MG63 (cell line): ENCODE measurements at regions not wholly inside any gene's neighbourhood (a gene's known extent, or its start where the extent isn't known, plus 50 kb on each side); places are given as distances from the start of the nearest gene placed in this dataset.

ENCODE experiments used
- DNase-seq: peaks from one replicate; pipeline ENCODE4 v3.0.0-alpha.2; 2020
- H3K27me3 ChIP-seq: fragments of 250-450 bp; sonication (Bioruptor Pico); 2 replicates; pipeline ENCODE4 v1.5.1; 2020; ENCODE audit warnings: mild to moderate bottlenecking, moderate library complexity
- H3K36me3 ChIP-seq: fragments of 250-450 bp; sonication (Bioruptor Pico); 2 replicates; pipeline ENCODE4 v1.5.1; 2020; ENCODE audit warnings: mild to moderate bottlenecking, moderate library complexity
- H3K4me3 ChIP-seq: fragments of 250-450 bp; sonication (Bioruptor Pico); 2 replicates; pipeline ENCODE4 v1.5.1; 2020; ENCODE audit warnings: mild to moderate bottlenecking, moderate library complexity
- H3K9me3 ChIP-seq: fragments of 250-450 bp; sonication (Bioruptor Pico); 2 replicates; pipeline ENCODE4 v1.5.1; 2020; ENCODE audit warnings: mild to moderate bottlenecking, moderate library complexity

DNA sequence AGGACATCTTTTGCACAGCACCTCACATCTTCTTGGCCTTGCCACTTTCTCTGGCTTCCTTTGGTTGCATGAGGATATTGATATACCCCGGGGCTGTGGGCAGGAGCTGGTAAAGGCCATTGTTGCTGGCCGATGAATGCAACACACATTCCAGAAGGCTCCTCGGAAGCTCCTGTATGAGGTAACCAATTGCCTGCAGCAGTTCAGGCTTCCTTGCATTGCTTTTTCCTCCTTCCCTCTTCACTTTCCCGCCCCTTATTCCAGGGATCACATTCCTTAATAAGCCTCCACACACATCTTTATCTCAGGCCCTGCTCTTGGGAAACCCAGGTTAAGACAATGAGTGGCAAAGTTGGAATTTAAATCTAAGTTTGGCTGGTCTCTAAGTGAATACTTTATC is 505.4 kb upstream of the CLINT1 start:
- Histone ChIP-seq H3K36me3 (no peaks in the 10 kb centered on the region), H3K27me3 (no peaks in the 10 kb centered on the region), H3K9me3 (no peaks in the 10 kb centered on the region), H3K4me3 (no peak overlapping the region)
- no peak for DNase-seq

DNA sequence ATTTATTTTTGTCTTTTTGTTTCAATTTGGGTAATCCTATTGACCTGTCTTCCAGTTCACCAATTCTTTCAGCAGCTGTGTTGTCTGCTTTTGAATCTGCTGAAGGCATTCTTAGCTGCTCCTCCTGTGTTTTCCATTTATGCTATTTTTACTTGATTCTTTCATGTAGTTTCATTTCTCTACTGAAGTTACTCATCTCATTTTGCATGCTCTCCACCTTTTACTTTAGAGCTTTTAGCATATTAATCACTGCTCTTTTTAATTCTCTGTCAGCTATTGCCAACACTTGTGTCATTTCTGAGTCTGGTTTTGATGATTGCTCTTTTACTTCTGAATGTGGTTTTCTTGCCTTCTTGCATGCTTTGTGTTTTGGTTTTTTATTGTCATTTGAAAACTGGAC is 496.0 kb upstream of the CLINT1 start:
- no peak for DNase-seq
- Histone ChIP-seq H3K27me3 (no peaks in the 10 kb centered on the region), H3K36me3 (no peaks in the 10 kb centered on the region), H3K4me3 (no peak overlapping the region), H3K9me3 (no peaks in the 10 kb centered on the region; the same call in 1 of the 2 replicates)

DNA sequence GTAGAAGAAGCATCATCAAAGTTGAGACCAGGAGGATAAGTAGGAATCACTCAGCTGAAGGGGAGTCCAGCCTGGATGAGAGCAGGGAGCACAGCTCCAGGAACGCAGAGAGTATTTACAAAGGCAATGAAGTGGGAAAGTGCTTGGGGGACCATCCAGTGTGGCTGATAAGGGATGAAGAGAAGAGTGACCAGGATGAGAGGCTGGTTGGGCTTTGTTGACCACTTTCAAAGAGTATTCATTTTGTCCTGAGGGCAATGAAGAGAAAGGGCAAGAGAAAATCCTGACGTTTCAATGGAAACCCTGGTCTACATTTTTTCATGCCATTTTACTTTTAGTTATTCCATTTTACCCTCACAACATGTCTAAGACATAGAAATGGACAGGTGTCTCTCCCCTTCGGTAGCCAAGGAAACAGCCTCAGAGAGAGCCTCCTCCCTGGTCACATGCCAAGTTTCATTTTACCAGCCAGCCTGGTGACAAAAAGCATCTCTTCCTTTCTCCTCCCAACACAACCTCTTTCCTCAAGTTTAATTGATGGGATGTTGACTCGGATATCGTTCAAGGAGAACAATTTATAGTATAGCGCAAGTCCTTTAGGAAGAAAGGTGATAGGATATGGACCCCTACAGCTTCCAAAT is 492.7 kb upstream of the CLINT1 start:
- Histone ChIP-seq H3K9me3 (no peaks in the 10 kb centered on the region; the same call in 1 of the 2 replicates), H3K4me3 (no peak overlapping the region), H3K36me3 (no peaks in the 10 kb centered on the region), H3K27me3 (no peaks in the 10 kb centered on the region)
- no peak for DNase-seq

DNA sequence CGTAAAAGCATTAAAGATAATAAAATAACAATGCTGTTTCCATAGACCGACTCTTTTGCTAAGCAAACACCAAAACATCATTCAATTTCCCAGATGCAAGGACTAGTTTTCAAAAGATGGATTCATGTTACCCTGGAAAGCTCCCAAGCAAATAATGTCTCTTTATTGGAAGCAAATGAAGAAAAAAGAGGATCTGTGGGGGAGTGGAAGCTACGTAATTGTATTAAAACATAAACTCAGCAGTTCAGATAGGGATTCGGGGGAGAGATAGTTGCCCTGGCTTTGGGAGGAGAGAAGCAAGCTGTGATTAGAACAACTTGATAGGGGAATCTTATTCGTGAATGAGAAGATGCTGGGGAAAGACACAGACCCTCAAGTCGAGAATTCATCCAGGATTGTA is 491.0 kb upstream of the CLINT1 start:
- peaks cover 4% of the 10 kb centered on the region; the same call in 1 of the 2 replicates for H3K9me3 ChIP-seq
- DNase-seq: no peak
- H3K36me3 ChIP-seq: no peaks in the 10 kb centered on the region
- no peak overlapping the region for H3K4me3 ChIP-seq
- no peaks in the 10 kb centered on the region for H3K27me3 ChIP-seq

DNA sequence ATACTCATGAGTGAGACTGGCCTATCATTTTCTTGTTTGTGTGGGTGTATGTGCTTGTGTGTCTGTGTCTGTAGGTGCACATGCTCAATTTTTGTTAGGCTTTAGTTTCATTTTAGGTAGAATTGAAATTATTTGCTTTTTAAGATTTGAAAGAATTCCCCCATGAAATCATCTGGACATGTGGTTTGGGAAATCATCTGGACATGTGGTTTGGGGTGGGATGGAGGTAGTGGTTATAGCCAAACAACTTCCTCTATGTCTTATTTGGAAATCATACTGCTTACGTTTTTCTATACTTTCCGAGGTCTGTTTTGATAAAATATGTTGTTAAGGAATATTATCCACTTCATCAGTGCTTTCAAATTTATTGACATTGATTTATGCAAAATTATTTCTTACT is 485.4 kb upstream of the CLINT1 start:
- no peaks in the 10 kb centered on the region for H3K36me3 ChIP-seq
- DNase-seq: no peak
- H3K4me3 ChIP-seq: no peak overlapping the region
- H3K9me3 ChIP-seq: peaks cover 4% of the 10 kb centered on the region; the same call in 1 of the 2 replicates
- H3K27me3 ChIP-seq: no peaks in the 10 kb centered on the region

DNA sequence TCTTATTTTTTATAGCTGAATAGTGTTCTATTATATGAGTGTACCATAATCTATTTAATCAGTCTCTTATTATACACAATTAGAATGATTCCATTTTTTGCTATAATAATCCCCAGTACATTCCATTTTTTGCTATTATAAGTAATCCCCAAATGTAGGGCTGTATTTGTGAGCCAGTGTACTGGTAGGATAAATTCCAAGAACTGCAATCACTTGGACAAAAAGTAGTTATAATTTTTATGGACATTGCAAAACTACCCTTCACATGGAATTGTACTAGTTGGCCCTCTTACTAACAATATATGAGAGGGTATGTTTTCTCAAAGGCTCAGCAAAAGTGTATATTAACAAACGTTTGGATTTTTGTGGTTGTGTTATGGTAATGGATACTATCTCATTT is 481.7 kb upstream of the CLINT1 start:
- no peaks in the 10 kb centered on the region for H3K27me3 ChIP-seq
- H3K36me3 ChIP-seq: no peaks in the 10 kb centered on the region
- DNase-seq: no peak
- peaks cover 4% of the 10 kb centered on the region for H3K9me3 ChIP-seq
- H3K4me3 ChIP-seq: no peak overlapping the region

DNA sequence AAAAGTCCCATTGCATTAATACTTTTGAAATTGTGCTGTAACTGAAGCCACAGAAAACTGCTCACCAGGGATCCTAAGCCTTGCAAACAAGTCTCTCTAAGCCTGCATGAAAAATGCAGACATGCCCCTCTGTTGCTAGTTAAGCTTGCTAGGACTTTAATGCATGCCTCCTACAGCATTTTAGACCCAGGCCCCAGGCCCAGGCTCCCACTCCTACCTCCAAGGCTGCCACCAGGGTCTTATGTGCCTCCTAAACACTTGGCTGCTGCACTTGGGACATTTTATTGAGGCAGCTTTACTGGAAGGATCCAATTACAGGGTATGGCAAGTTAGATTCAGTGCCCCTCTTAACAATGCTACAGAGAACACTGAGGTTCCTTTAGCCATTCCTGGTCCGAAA is 467.3 kb upstream of the CLINT1 start:
- no peak overlapping the region for H3K4me3 ChIP-seq
- no peaks in the 10 kb centered on the region; the same call in 1 of the 2 replicates for H3K27me3 ChIP-seq
- DNase-seq: no peak
- H3K9me3 ChIP-seq: peaks cover 10% of the 10 kb centered on the region; the same call in 1 of the 2 replicates
- H3K36me3 ChIP-seq: no peaks in the 10 kb centered on the region

DNA sequence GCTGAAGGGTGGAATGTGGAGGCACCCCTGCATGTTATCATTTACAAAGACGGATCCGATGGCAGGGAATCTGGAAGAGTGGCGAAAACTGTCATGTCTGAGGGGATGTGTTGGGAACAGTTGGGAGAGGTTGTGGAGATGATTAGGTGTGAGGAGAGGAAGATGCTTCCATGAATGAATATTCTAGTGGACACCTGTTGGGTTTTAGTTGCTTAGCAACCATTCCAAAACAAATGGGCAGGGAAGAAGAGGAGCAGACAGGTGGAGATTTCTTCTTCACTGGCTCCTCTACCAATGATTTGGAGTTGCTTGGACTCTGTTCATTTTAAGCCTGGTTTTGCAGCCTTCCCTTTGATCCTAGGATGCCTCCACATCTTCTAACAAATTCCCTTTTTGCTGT is 465.3 kb upstream of the CLINT1 start:
- H3K9me3 ChIP-seq: peaks cover under 1% of the 10 kb centered on the region; the same call in 1 of the 2 replicates
- no peaks in the 10 kb centered on the region for H3K36me3 ChIP-seq
- no peak overlapping the region for H3K4me3 ChIP-seq
- no peaks in the 10 kb centered on the region; the same call in 1 of the 2 replicates for H3K27me3 ChIP-seq
- DNase-seq: no peak

DNA sequence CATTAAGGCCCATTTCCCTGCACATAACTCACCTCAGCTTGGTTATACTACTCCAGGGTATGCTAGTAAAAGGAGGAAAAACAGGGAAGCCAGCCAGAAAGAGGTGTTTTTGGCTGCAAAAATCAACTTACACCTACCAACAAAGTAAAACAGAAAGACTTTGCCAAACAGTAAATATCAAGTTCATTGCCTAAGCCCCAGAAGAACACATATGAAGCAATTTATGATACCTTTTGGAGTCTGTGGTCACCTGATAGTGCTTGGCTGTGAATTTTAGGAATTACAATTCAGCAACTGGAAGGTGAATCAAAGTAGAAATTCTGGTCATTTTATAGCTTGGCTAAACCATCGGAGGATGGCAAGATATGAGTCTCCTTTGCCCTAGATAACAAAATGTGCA is 463.7 kb upstream of the CLINT1 start:
- no peak overlapping the region for H3K4me3 ChIP-seq
- H3K9me3 ChIP-seq: no peaks in the 10 kb centered on the region

DNA sequence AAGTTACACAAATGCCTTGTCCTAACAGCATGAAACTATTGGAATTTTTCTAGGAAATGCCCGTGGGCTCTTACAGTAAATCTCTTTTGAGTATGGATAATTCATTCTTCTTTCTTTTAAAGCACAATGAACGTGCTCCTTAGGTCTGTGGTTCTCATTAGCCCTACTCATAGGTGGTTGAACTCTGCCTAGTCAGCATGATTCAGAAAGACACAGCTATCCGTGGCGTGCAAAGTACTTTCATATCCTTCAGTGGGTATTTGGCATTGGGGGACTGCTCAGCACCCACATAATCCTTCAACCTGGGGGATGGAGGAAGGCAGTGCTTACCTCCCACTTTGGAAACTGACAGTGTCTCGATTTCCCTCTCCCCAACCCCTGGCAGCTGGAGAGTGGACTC is 462.0 kb upstream of the CLINT1 start:
- no peaks in the 10 kb centered on the region for H3K36me3 ChIP-seq
- no peak overlapping the region for H3K4me3 ChIP-seq
- H3K9me3 ChIP-seq: no peaks in the 10 kb centered on the region
- DNase-seq: no peak
- no peaks in the 10 kb centered on the region for H3K27me3 ChIP-seq

More for the DNA sequence above, 463.7 kb upstream of the CLINT1 start:
- DNase-seq: no peak
- no peaks in the 10 kb centered on the region; the same call in 1 of the 2 replicates for H3K27me3 ChIP-seq
- H3K36me3 ChIP-seq: no peaks in the 10 kb centered on the region

DNA sequence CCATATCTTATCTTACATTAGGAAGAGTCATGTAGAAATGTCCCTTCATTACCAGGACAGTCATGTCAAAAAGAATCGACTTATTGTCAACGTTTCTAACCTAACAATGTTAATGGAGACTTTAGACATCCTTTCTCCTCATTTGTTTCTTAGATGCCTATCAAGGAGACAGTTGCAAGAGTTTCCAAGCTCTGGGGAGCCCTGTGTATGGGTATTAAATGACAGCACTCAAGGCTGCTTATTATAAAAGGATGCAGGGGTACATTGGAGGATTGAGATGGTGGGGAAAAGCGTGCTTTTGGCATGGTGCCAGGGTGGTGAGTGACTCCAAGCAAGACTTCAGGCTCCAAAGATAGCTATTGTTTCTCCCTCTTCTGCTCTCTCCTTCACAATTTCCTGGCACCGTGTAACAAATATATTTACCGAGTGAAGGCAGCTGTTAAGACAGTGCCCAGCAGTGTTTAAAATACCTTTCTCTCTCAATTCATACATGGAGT is 461.3 kb upstream of the CLINT1 start:
- H3K27me3 ChIP-seq: no peaks in the 10 kb centered on the region
- no peak overlapping the region for H3K4me3 ChIP-seq
- DNase-seq: no peak
- H3K36me3 ChIP-seq: no peaks in the 10 kb centered on the region
- no peaks in the 10 kb centered on the region for H3K9me3 ChIP-seq

DNA sequence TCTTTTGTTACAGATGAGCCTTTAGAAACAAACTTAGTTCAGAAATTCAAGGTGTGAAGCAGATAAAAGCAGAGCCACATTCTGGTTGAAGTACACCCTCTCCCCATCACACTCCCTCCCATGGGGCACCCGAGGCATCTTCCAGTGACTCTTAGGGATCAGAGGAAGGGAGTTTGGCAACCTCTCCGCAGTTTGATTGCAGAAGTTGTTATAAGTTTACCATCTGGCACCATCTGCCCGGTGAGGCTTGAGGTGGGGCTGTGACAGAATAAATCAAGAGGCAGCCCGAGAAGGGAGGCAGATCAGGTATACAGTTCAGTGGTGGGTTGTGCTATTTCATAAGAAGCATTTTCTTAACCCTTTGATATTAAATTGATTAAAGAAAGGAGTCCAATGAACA is 458.6 kb upstream of the CLINT1 start:
- DNase-seq: no peak
- Histone ChIP-seq H3K4me3 (no peak overlapping the region), H3K9me3 (no peaks in the 10 kb centered on the region), H3K27me3 (no peaks in the 10 kb centered on the region), H3K36me3 (no peaks in the 10 kb centered on the region)

DNA sequence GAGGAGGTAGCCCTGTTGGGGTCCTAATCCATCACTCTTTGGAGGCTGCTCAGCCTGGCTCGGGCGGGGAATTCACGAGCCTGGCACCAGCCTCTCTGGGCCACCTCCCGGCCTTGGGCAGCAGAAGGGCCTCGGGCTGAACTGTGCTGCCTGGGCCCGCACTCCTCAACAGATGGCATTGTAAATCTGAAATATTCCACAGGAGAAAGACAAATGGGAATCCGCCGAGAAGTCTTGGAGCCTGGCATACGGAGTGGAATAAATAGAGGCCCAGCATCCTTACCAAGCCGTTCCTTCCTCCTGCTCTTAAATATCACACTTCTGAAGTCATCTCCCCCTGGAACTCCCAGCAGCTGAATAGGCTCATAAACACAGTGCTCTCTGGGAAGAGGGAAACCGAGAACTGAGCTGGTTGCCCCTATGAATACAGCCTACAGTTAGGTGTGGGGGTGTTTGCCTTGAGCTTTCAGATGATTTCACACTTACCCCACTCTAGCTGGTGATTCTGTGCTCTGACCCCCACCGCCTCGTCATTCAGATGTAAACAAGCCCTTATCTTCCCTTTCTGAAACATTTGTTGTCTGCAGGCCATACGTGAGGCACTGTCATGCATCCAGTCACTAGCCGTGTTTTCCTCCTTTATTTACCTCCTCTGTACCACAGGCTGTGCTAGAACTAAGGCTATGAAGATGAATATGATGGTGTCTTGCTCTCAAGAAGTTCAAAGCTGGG is 455.0 kb upstream of the CLINT1 start:
- Histone ChIP-seq H3K4me3 (no peak overlapping the region), H3K9me3 (no peaks in the 10 kb centered on the region), H3K27me3 (no peaks in the 10 kb centered on the region; the same call in 1 of the 2 replicates), H3K36me3 (no peaks in the 10 kb centered on the region)
- no peak for DNase-seq

DNA sequence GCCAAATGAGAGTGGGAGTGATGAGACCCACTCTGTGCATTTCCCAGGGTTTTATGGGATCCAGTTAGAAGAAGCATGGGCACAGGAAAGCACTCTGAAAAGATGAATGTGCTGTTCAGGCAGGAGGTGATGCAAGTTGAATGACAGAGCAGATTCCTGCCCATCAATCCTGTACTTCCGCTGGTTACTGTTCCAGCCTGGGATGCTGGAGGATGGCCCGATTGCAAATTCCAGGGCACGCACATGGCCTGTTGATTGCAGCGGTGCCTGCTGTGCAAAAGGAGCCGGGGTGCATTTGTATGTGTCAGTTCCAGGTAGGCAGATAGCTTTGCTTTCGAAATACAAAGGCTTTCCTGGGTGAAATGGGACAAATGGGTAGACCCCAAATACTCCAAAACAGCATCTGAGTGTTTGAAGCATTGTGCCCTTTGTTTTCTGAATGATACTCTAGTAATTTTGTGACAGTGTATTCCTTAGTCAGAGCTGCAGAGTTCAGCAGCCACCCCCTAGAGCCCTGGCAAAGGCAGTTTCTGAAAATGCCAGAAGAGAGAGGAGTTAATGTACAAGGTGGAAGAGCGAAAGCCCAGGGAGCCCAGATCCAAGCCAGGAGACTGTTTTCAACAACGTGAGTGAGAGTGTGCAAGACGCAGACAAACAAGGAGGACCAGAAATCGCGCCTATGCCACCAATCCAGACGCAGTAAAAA is 454.2 kb upstream of the CLINT1 start:
- no peak for DNase-seq
- no peak overlapping the region for H3K4me3 ChIP-seq
- H3K9me3 ChIP-seq: no peaks in the 10 kb centered on the region
- no peaks in the 10 kb centered on the region; the same call in 1 of the 2 replicates for H3K27me3 ChIP-seq
- no peaks in the 10 kb centered on the region for H3K36me3 ChIP-seq

DNA sequence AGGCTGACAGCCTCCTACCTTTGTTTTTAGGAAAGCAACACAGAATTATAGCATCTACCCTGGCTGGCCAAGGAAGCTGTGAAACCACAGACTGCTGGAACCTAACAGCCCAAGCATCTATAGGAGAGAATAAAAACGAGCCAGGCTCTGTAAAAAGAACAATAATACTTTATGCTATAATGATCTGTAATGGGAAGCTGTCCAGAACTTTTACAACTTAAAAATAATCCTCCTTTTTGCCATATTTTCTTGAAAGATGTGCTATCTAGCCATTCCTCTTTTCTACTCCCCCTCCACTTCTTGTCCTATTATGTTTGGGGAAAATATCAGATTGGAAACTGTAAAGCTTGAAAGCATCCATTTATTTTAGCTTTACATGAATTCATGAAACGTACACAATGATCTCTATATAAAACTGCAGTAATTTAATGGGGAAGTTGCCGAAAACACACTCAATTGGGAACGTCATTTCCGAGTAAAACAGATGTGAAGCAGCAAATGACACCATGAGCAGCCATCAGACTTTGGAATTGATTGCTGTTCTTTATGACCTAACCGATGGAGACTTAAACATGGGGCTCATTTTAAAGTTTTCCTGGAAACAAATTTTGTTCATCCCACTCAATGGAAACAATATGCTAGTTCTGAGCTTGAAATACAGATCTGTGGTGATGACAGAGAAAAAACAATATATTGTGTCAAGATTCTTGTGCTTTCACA is 450.3 kb upstream of the CLINT1 start:
- Histone ChIP-seq H3K4me3 (no peak overlapping the region), H3K9me3 (no peaks in the 10 kb centered on the region), H3K36me3 (no peaks in the 10 kb centered on the region), H3K27me3 (no peaks in the 10 kb centered on the region; the same call in none of the 2 replicates)
- DNase-seq: no peak

DNA sequence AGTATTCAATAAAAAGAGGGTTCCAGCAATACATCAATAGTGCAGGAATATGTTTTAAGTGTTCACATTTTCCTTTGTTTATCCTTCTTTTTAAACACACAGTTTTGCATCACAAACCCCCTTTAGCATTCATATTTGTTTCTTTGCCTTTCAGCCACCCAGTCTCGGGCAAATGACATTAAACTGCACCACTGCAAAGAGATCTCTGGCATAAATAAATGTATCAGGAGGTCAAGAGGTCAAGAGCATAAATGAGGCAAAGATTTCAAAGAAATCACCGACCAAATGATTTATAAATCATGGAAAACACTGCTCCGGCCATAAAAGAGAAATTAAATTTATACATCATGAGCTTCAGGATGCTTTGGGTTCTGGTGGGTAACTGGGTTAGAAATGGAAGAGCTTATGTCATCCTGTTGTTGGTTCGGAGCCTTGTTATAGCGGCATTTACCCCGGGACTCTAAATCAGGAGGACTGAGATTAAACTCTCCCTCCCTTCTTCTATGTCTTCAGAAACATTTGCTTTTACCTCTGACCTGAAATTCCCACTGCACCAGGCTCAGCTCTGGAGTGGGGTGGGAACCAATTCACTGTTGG is 449.6 kb upstream of the CLINT1 start:
- H3K9me3 ChIP-seq: no peaks in the 10 kb centered on the region
- DNase-seq: no peak
- no peak overlapping the region for H3K4me3 ChIP-seq
- no peaks in the 10 kb centered on the region; the same call in none of the 2 replicates for H3K27me3 ChIP-seq
- no peaks in the 10 kb centered on the region for H3K36me3 ChIP-seq
